ENCODE measurements at regions not wholly inside any gene's neighbourhood (a gene's known extent, or its start where the extent isn't known, plus 50 kb on each side); places are given as distances from the start of the nearest gene placed in this dataset.

DNA sequence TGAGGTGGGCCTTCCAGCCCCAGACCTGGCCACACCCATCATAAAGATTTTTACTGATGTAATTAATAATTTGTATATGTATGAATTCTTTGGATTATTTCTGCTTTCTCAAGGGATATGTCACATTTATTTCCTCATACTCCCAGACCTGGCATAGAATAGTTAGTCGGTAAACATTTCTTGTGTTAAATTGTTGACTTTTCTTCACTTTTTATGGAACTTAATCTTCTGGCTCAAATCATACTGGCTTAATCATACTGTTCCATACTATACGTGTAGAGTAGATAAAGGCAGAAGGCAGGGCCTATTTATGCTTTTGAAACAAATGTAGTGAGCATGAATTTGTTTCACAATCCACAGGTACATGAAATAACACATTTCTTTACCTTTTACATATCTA lies 155.8 kb downstream of the DEPDC1B start:
- TF ChIP-seq, protein P1, sequence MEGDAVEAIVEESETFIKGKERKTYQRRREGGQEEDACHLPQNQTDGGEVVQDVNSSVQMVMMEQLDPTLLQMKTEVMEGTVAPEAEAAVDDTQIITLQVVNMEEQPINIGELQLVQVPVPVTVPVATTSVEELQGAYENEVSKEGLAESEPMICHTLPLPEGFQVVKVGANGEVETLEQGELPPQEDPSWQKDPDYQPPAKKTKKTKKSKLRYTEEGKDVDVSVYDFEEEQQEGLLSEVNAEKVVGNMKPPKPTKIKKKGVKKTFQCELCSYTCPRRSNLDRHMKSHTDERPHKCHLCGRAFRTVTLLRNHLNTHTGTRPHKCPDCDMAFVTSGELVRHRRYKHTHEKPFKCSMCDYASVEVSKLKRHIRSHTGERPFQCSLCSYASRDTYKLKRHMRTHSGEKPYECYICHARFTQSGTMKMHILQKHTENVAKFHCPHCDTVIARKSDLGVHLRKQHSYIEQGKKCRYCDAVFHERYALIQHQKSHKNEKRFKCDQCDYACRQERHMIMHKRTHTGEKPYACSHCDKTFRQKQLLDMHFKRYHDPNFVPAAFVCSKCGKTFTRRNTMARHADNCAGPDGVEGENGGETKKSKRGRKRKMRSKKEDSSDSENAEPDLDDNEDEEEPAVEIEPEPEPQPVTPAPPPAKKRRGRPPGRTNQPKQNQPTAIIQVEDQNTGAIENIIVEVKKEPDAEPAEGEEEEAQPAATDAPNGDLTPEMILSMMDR (IDR thresholded peaks at IDR 0.05 in 8 of 11, conservative IDR thresholded peaks at IDR 0.05 in 3 of 11), result no peak
- no peak for TF ChIP-seq POLR2A (IDR thresholded peaks at IDR 0.05)

Data from spleen (tissue), 7 donors.